ENCODE measurements at regions not wholly inside any gene's neighbourhood (a gene's known extent, or its start where the extent isn't known, plus 50 kb on each side); places are given as distances from the start of the nearest gene placed in this dataset.

DNA sequence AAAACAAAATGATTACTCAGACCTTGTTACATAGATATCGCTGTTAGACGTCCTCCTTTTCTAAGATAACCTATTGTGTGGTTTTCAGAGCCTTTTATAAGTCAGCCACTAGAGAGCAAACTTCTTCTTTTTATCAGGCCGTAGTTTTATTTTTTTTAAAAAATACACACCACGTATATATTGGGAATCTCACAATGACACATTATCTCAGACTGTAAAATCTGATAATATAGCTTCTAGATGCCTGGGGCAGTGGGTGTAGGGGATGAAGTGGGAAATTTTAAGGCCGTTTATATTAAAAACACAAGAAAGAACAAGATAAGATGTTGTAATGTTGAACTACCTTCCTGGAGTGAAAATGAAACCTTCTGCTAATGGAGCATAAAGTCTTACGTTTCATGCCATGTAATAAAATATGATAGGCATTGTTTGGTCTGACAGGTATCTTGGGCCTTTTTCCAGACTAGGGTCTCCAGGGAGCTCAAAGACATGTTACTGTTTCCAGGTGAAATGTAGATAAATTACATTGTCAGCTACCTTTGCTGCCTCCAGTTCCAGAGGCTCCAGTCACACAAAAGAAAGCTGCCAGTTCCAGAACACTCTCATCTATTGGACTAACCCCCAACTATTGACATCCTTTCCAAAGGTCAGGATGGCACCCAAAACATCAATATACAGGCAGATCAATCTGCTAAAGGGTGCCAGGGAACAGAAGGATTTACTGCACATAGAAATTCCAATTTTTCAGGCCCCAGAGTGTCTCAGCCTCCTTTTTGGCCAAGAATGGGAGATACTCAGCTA, 130.2 kb upstream of the AKIRIN2 start:
- TF ChIP-seq EZH2 (IDR thresholded peaks at IDR 0.05; ENCODE audit: insufficient read depth, poor library complexity, severe bottlenecking) = no peak
- TF ChIP-seq EZH2phosphoT487 (IDR thresholded peaks at IDR 0.05; ENCODE audit: insufficient read depth, low read depth) = no peak
- 18 to 19% methylated on average over 6 of the region's 6 CpGs for WGBS, 2 experiments (ENCODE audit: low coverage in 1 of 2, low lambda C conversion rate in 2 of 2, missing lambda C conversion rate in 2 of 2)
- Histone ChIP-seq H2AFZ (peak overlapping the region; percentile 87), H3K27ac (no peak overlapping the region), H3F3A (ENCODE audit: insufficient read depth) (no peaks in the 10 kb centered on the region), H3K4me3 (peak overlapping the region; percentile 80), H3K4me1 (ENCODE audit: insufficient read depth) (no peaks in the 10 kb centered on the region), H3K9ac (peak overlapping the region; percentile 73), H3K9me2 (ENCODE audit: insufficient read depth) (no peaks in the 10 kb centered on the region), H3K4me2 (ENCODE audit: unreplicated experiment) (peak overlapping the region; percentile 96), H4K20me1 (ENCODE audit: insufficient read depth) (no peaks in the 10 kb centered on the region), H3K9me3 (ENCODE audit: low read depth) (no peaks in the 10 kb centered on the region), H3K79me2 (ENCODE audit: insufficient read depth) (no peaks in the 10 kb centered on the region), H3K36me3 (ENCODE audit: low read depth) (no peaks in the 10 kb centered on the region), H3K27me3 (replicated peaks; ENCODE audit: insufficient read depth) (no peaks in the 10 kb centered on the region; the same call in 1 of the 2 replicates)
- in situ Hi-C loops (cut with MboI) = no loop called here
- peak; percentile 63 for DNase-seq

DNA sequence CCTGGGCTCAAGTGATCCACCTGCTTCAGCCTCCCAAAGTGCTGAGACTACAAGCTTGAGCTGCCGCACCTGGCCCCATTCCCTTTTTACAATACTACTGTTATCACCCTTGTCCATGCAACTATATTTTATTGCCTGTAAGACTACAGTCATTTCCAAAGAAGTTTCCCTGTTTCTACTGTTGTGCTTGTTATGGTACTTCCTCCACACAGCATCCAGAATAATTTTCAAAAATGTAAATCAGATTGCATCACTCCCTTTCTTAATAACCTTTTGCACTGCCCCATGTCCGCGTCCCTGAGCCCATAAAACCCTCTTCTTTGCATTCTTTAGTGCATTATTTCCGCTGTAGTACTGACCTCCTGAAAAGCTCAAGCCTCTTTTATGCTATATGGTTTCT, 128.9 kb upstream of the AKIRIN2 start:
- Histone ChIP-seq H3K4me1 (ENCODE audit: insufficient read depth) (no peaks in the 10 kb centered on the region), H3K9me3 (ENCODE audit: low read depth) (no peaks in the 10 kb centered on the region), H3K27me3 (replicated peaks; ENCODE audit: insufficient read depth) (no peaks in the 10 kb centered on the region; the same call in none of the 2 replicates), H3K27ac (no peak overlapping the region), H3K9ac (no peak overlapping the region), H3K4me3 (no peak overlapping the region), H3K4me2 (ENCODE audit: unreplicated experiment) (no peak overlapping the region), H3K79me2 (ENCODE audit: insufficient read depth) (no peaks in the 10 kb centered on the region), H4K20me1 (ENCODE audit: insufficient read depth) (no peaks in the 10 kb centered on the region), H2AFZ (no peak overlapping the region), H3K9me2 (ENCODE audit: insufficient read depth) (no peaks in the 10 kb centered on the region), H3K36me3 (ENCODE audit: low read depth) (no peaks in the 10 kb centered on the region), H3F3A (ENCODE audit: insufficient read depth) (no peaks in the 10 kb centered on the region)
- DNase-seq = no peak
- 80 to 82% methylated on average over 4 of the region's 4 CpGs for WGBS, 2 experiments (ENCODE audit: low coverage in 1 of 2, low lambda C conversion rate in 2 of 2, missing lambda C conversion rate in 2 of 2)
- TF ChIP-seq EZH2 (IDR thresholded peaks at IDR 0.05; ENCODE audit: insufficient read depth, poor library complexity, severe bottlenecking) (no peak), EZH2phosphoT487 (IDR thresholded peaks at IDR 0.05; ENCODE audit: insufficient read depth, low read depth) (no peak)
- in situ Hi-C loops (cut with MboI) = no loop called here

DNA sequence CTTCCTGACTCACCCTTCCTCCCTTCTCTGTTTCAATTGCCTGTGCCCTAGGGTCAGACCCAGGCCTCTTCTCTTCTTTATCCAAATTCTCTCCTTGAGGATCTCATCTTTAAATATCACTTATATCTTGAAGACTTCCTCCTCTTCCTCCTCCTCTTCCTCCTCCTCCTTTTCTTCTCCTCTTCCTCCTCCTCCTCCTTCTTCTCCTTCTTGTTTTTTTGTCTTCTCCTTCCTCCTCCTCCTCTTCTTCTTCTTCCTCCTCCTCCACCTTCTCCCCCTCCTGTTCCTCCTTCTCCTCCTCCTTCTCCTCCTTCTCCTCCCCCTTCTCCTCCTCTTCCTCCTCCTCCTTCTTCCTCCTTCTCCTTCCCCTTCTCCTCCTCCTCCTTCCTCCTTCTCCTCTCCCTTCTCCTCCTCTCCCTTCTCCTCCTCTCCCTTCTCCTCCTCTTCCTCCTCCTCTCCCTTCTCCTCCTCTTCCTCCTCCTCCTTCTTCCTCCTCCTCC, 127.6 kb upstream of the AKIRIN2 start:
- DNase-seq = no peak
- H2AFZ ChIP-seq = no peak overlapping the region
- no peaks in the 10 kb centered on the region for H3K36me3 ChIP-seq (ENCODE audit: low read depth)
- no peak overlapping the region for H3K27ac ChIP-seq
- H3K79me2 ChIP-seq (ENCODE audit: insufficient read depth) = no peaks in the 10 kb centered on the region
- no peak overlapping the region for H3K4me2 ChIP-seq (ENCODE audit: unreplicated experiment)
- no peaks in the 10 kb centered on the region for H3K4me1 ChIP-seq (ENCODE audit: insufficient read depth)
- no peak overlapping the region for H3K4me3 ChIP-seq
- no peaks in the 10 kb centered on the region for H3K9me2 ChIP-seq (ENCODE audit: insufficient read depth)
- in situ Hi-C loops (cut with MboI) = no loop called here
- H3K9ac ChIP-seq = no peak overlapping the region
- no peaks in the 10 kb centered on the region for H3F3A ChIP-seq (ENCODE audit: insufficient read depth)
- no peaks in the 10 kb centered on the region for H3K9me3 ChIP-seq (ENCODE audit: low read depth)
- H3K27me3 ChIP-seq (replicated peaks; ENCODE audit: insufficient read depth) = no peaks in the 10 kb centered on the region; the same call in 1 of the 2 replicates
- H4K20me1 ChIP-seq (ENCODE audit: insufficient read depth) = no peaks in the 10 kb centered on the region
- TF ChIP-seq EZH2phosphoT487 (IDR thresholded peaks at IDR 0.05; ENCODE audit: insufficient read depth, low read depth) (no peak), EZH2 (IDR thresholded peaks at IDR 0.05; ENCODE audit: insufficient read depth, poor library complexity, severe bottlenecking) (no peak)

- Histone ChIP-seq H3K9me3 (ENCODE audit: low read depth) (no peaks in the 10 kb centered on the region), H3F3A (ENCODE audit: insufficient read depth) (no peaks in the 10 kb centered on the region), H3K4me1 (ENCODE audit: insufficient read depth) (no peaks in the 10 kb centered on the region), H3K27ac (no peak overlapping the region), H3K9me2 (ENCODE audit: insufficient read depth) (no peaks in the 10 kb centered on the region), H3K36me3 (ENCODE audit: low read depth) (no peaks in the 10 kb centered on the region), H3K4me3 (no peak overlapping the region), H4K20me1 (ENCODE audit: insufficient read depth) (no peaks in the 10 kb centered on the region), H3K9ac (no peak overlapping the region), H3K27me3 (replicated peaks; ENCODE audit: insufficient read depth) (no peaks in the 10 kb centered on the region; the same call in 1 of the 2 replicates), H2AFZ (no peak overlapping the region), H3K4me2 (ENCODE audit: unreplicated experiment) (no peak overlapping the region), H3K79me2 (ENCODE audit: insufficient read depth) (no peaks in the 10 kb centered on the region)
- no peak for DNase-seq
- WGBS, 2 experiments (ENCODE audit: low coverage in 1 of 2, low lambda C conversion rate in 2 of 2, missing lambda C conversion rate in 2 of 2) = 86 to 90% methylated on average over 3 of the region's 3 CpGs
- in situ Hi-C loops (cut with MboI) = no loop called here
- no peak for TF ChIP-seq EZH2phosphoT487 (IDR thresholded peaks at IDR 0.05; ENCODE audit: insufficient read depth, low read depth)
- TF ChIP-seq EZH2 (IDR thresholded peaks at IDR 0.05; ENCODE audit: insufficient read depth, poor library complexity, severe bottlenecking) = no peak
These were observed 126.0 kb upstream of the AKIRIN2 start for GRCh38 chr6:87828044-87828443.

Measured in GM23248 (cell line).